Right lobe of liver (tissue), 4 donors: ENCODE measurements at regions not wholly inside any gene's neighbourhood (a gene's known extent, or its start where the extent isn't known, plus 50 kb on each side); places are given as distances from the start of the nearest gene placed in this dataset.

Experiments
- CTCF ChIP-seq, 4 donors: fragments of 200-600 bp in 3 of 4; fragments of 450-650 bp in 1 of 4; IDR thresholded peaks; one replicate each; pipeline versions ENCODE4 v1.5.1 to v1.8.0; 2016 to 2022; ENCODE audit warnings: antibody characterized with exemption in 4 of 4, mild to moderate bottlenecking in 2 of 4
- POLR2A ChIP-seq: fragments of 450-650 bp; IDR thresholded peaks from one replicate; pipeline ENCODE4 v1.6.1; 2017; ENCODE audit warnings: antibody characterized with exemption, mild to moderate bottlenecking
- donor health status: DM: no; HTN: no; CAD: no.
- donor health status: DM: no; HTN: no; CAD: no.
- donor health status: DM: no; HTN: yes; CAD: no.

GRCh38 chr9:87271696-87272477 is 225.8 kb upstream of the DAPK1 start:
- no peak for TF ChIP-seq POLR2A
- TF ChIP-seq CTCF (IDR thresholded peaks at IDR 0.05): no peak
